GM12872 (cell line): ENCODE measurements at regions not wholly inside any gene's neighbourhood (a gene's known extent, or its start where the extent isn't known, plus 50 kb on each side); places are given as distances from the start of the nearest gene placed in this dataset.

ENCODE experiments used
- CTCF ChIP-seq: IDR thresholded peaks from 3 replicates; pipeline ENCODE4 v1.5.1; 2011; ENCODE audit warnings: low read depth, mild to moderate bottlenecking, low read length, moderate library complexity; ENCODE audit not compliant: insufficient read depth

DNA sequence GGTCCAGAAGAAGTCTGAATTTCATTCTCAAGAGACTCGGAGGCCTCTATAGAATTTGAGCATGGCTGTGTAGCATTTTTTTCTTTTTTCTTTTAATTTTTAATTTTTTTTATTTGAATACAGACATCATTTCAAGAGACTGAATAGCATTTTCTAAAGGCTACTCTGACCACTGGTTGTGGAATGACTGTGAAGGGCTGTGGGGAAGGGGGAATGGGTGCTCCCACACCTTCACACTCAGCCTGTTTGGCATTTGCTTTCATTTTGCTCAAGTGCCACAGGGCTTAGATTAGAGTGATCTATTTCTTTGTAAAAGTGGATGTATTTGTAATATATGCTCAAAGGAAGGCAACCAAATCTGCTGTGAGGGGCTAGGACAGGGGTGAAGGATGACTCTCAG is 142.0 kb upstream of the SPOPL start:
- no peak for TF ChIP-seq CTCF

DNA sequence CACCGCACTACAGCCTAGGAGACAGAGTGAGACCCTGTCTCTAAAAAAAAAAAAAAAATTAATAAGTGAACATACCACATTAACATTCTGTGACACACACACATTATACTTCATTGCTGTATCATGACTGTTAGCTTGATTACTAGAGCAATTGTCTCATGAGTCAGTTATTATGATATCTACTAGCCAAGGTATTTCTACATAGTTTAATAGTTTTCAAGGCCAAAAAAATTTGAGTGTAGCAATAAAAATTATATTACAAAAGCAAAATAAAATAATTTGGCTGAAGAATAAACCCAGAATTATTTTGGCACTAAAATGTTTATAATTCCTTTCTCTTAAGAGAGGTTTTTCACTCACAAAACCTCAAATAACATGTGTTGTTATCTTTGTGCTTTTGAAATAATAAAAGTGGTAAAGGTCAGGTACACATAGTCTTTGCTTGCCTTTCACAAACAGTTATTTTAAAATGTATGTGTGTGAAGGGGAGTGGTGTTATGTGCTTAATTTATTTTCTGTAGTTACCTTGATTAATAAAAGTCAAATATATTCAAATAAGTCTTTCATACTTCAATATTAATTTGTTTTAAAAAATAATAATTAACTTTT is 136.9 kb upstream of the SPOPL start:
- no peak for TF ChIP-seq CTCF

DNA sequence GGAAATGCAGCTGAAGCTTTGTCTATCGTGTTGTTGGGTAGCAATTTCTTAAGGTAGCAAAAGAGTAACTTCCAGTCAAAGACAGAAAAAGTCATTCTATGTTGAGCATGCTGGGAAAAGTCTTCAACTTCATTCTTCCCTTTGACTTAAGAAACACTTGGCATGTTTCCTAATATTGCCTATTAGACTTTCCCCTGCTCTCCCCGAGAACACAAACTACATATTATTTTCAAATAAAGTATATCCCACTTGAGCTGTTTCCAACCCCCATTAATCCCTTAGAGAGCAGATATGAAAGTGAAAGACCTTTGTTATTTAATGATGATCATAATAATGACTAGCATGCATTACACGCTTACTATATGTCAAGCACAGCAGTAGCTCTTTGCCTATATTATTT is 136.0 kb upstream of the SPOPL start:
- TF ChIP-seq CTCF = no peak

DNA sequence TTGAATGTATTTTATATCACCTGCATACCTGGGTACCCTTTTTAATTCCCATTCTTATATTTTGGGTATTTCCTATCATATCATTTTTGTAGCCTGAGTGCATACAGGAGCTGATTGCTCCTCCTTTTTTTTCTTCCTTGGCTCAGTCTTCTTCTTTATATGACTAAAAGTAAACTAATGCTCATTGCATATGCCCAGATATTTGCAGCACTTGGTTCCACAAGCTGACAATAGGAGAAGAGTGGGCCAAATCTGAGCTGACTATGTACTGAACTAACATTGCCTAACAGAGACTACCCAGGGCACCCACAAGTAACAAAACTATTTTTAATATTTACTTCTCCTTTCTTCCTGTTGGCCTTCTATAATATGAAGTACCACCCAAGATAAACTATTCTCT is 131.7 kb upstream of the SPOPL start:
- no peak for TF ChIP-seq CTCF

- peak; percentile 62 for TF ChIP-seq CTCF
Observed at GRCh38 chr2:138373993-138374408, 127.6 kb upstream of the SPOPL start.

- TF ChIP-seq CTCF = no peak
Observed at GRCh38 chr2:138381373-138381772, 120.2 kb upstream of the SPOPL start.

GRCh38 chr2:138382672-138383071 is 118.9 kb upstream of the SPOPL start:
- no peak for TF ChIP-seq CTCF
